ENCODE measurements at regions not wholly inside any gene's neighbourhood (a gene's known extent, or its start where the extent isn't known, plus 50 kb on each side); places are given as distances from the start of the nearest gene placed in this dataset.

- TF ChIP-seq EZH2 (IDR thresholded peaks at IDR 0.05; ENCODE audit: insufficient read depth, poor library complexity, severe bottlenecking) (no peak), EZH2phosphoT487 (IDR thresholded peaks at IDR 0.05; ENCODE audit: insufficient read depth, low read depth) (no peak)
Measured at GRCh38 chr6:159103396-159104162, 58.8 kb upstream of the TAGAP start.
